PC-9 (cell line): ENCODE measurements at regions not wholly inside any gene's neighbourhood (a gene's known extent, or its start where the extent isn't known, plus 50 kb on each side); places are given as distances from the start of the nearest gene placed in this dataset.

ENCODE experiments used
- BruUV-seq: library from RNA; stranded (reverse); fragments of 400-500 nt; replicated peaks from 2 replicates; lab custom pipeline; 2021; lab: Mats Ljungman, UMichigan
- CTCF ChIA-PET: fragments of 300-600 bp; sonication (Branson Sonifier 250); formaldehyde crosslinking; loops from one replicate; lab custom pipeline; 2022; ENCODE audit warnings: antibody characterized with exemption; lab: Charles Lee
- POLR2A ChIA-PET: fragments of 300-600 bp; sonication (Branson Sonifier 250); formaldehyde crosslinking; loops from one replicate; lab custom pipeline; 2022; ENCODE audit warnings: antibody characterized with exemption; ENCODE audit not compliant: unreplicated experiment; lab: Charles Lee
- DNase-seq, 2 experiments: peaks; one replicate each; pipeline versions ENCODE4 v3.0.0 to v3.0.0-alpha.2; 2015 to 2022; ENCODE audit warnings: mixed read lengths in 1 of 2
- H2AFZ ChIP-seq: fragments of 200-600 bp; sonication (generic); 2 replicates; pipeline ENCODE4 v1.8.1; 2017; ENCODE audit warnings: antibody characterized with exemption
- H3F3A ChIP-seq: fragments of 200-600 bp; sonication (generic); 2 replicates; pipeline ENCODE4 v1.8.1; 2017; ENCODE audit warnings: antibody characterized with exemption, mild to moderate bottlenecking, low read depth; ENCODE audit not compliant: insufficient read depth
- H3K27ac ChIP-seq: fragments of 200-600 bp; sonication (generic); 2 replicates; pipeline ENCODE4 v1.6.1; 2016; ENCODE audit warnings: mixed run types
- H3K27me3 ChIP-seq: fragments of 200-600 bp; sonication (generic); 2 replicates; pipeline ENCODE4 v1.6.1; 2016; ENCODE audit warnings: low read depth, mixed run types; ENCODE audit not compliant: insufficient read depth
- H3K36me3 ChIP-seq: fragments of 200-600 bp; sonication (generic); 2 replicates; pipeline ENCODE4 v1.6.1; 2016; ENCODE audit warnings: low read depth, mixed run types
- H3K4me1 ChIP-seq: fragments of 200-600 bp; sonication (generic); replicated peaks from 2 replicates; pipeline ENCODE4 v1.6.1; 2016; ENCODE audit warnings: mixed run types; ENCODE audit not compliant: insufficient read depth
- H3K4me2 ChIP-seq: fragments of 200-600 bp; sonication (generic); 2 replicates; pipeline ENCODE4 v1.6.1; 2017; ENCODE audit warnings: mixed run types
- H3K4me3 ChIP-seq: fragments of 200-600 bp; sonication (generic); 2 replicates; pipeline ENCODE4 v1.6.1; 2016; ENCODE audit warnings: mixed run types
- H3K79me2 ChIP-seq: fragments of 200-600 bp; sonication (generic); 2 replicates; pipeline ENCODE4 v1.6.1; 2017; ENCODE audit warnings: low read depth, mixed run types
- H3K9me2 ChIP-seq: fragments of 200-600 bp; sonication (generic); 2 replicates; pipeline ENCODE4 v1.8.1; 2017; ENCODE audit warnings: mild to moderate bottlenecking; ENCODE audit not compliant: insufficient read depth
- H3K9me3 ChIP-seq: fragments of 200-600 bp; sonication (generic); 2 replicates; pipeline ENCODE4 v1.8.1; 2016; ENCODE audit warnings: low read depth; ENCODE audit not compliant: insufficient read depth
- H4K20me1 ChIP-seq: fragments of 200-600 bp; sonication (generic); 2 replicates; pipeline ENCODE4 v1.8.1; 2017; ENCODE audit not compliant: insufficient read depth
- CTCF ChIP-seq: fragments of 200-600 bp; sonication (generic); conservative IDR thresholded peaks from 2 replicates; pipeline ENCODE4 v1.6.1; 2017; ENCODE audit warnings: mixed run types, antibody characterized with exemption, mild to moderate bottlenecking, moderate library complexity
- EZH2 ChIP-seq: fragments of 200-600 bp; sonication (generic); IDR thresholded peaks from 2 replicates; pipeline ENCODE4 v1.8.0; 2017; ENCODE audit warnings: antibody characterized with exemption, low read depth
- intact Hi-C: fragments of 100-400 bp; cut with micrococcal nuclease; formaldehyde crosslinking; loops from one replicate; pipeline ENCODE4 v1.10.0; 2022; ENCODE audit not compliant: unreplicated experiment

- Histone ChIP-seq H3K9me3 (no peaks in the 10 kb centered on the region), H2AFZ (no peak overlapping the region), H3K4me2 (no peak overlapping the region), H3K79me2 (no peaks in the 10 kb centered on the region), H3K27ac (no peak overlapping the region), H3F3A (no peaks in the 10 kb centered on the region), H3K27me3 (no peaks in the 10 kb centered on the region), H3K4me1 (0 out of 2 replicates have a peak, but pooled peaks cover 7% of the 10 kb centered on the region), H3K4me3 (no peak overlapping the region), H3K9me2 (no peaks in the 10 kb centered on the region; the same call in 1 of the 2 replicates), H3K36me3 (no peaks in the 10 kb centered on the region), H4K20me1 (no peaks in the 10 kb centered on the region)
- TF ChIP-seq EZH2, result no peak
- TF ChIP-seq CTCF, result no peak
- no peak for DNase-seq
- POLR2A ChIA-PET, result no interaction called here
- intact Hi-C loops, result no loop called here
- CTCF ChIA-PET, result no interaction called here
- no TSS peak for BruUV-seq
Measured at GRCh38 chr1:113278777-113279176, 111.5 kb upstream of the MAGI3 start.

- H3K9me2 ChIP-seq, result no peaks in the 10 kb centered on the region; the same call in 1 of the 2 replicates
- no peak overlapping the region for H3K4me3 ChIP-seq
- H3K79me2 ChIP-seq, result no peaks in the 10 kb centered on the region
- H3K36me3 ChIP-seq, result no peaks in the 10 kb centered on the region
- ChIA-PET POLR2A (no interaction called here), CTCF (interaction anchor here (0.6 kb wide), 1 partner anchor 39 kb away, joined by 3 read pairs; no protein-coding TSS in a partner anchor)
- H3K4me2 ChIP-seq, result no peak overlapping the region
- no peaks in the 10 kb centered on the region for H3K27me3 ChIP-seq
- H3K27ac ChIP-seq, result no peak overlapping the region
- H3K9me3 ChIP-seq, result no peaks in the 10 kb centered on the region
- no peak for DNase-seq
- no TSS peak for BruUV-seq
- intact Hi-C loops, result no loop called here
- no peaks in the 10 kb centered on the region for H3F3A ChIP-seq
- no peaks in the 10 kb centered on the region for H4K20me1 ChIP-seq
- H2AFZ ChIP-seq, result no peak overlapping the region
- H3K4me1 ChIP-seq, result 0 out of 2 replicates have a peak, but pooled peaks cover 7% of the 10 kb centered on the region
- TF ChIP-seq EZH2 (no peak), CTCF (no peak)
Measured at GRCh38 chr1:113279776-113280391, 110.4 kb upstream of the MAGI3 start.

DNA sequence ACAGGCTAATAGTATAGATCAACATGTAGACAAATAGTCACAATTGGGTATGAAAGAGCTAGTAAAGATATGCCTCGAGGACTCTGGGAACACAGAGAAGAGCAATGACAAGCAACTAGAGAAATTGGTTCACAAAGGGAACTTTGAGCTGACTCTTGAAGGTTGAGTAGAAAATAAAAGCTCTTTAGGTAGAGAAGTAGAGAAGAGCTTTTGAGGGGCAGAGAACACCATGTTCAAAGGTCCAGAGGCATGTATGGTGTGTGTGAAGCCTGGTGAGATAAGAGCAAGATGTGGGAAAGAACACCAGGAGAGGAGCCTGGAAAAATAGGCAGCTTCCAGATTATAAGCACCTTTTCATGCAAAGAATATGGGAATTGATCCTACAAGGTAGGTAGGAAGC lies 109.7 kb upstream of the MAGI3 start:
- DNase-seq, result no peak
- H3K27me3 ChIP-seq, result no peaks in the 10 kb centered on the region
- H3K9me2 ChIP-seq, result no peaks in the 10 kb centered on the region; the same call in 1 of the 2 replicates
- no peaks in the 10 kb centered on the region for H4K20me1 ChIP-seq
- H3K79me2 ChIP-seq, result no peaks in the 10 kb centered on the region
- no peaks in the 10 kb centered on the region for H3F3A ChIP-seq
- no TSS peak for BruUV-seq
- TF ChIP-seq EZH2 (no peak), CTCF (no peak)
- no peak overlapping the region for H2AFZ ChIP-seq
- CTCF ChIA-PET, result no interaction called here
- no peak overlapping the region for H3K4me3 ChIP-seq
- no peaks in the 10 kb centered on the region for H3K9me3 ChIP-seq
- intact Hi-C loops, result no loop called here
- H3K36me3 ChIP-seq, result no peaks in the 10 kb centered on the region
- 0 out of 2 replicates have a peak, but pooled peaks cover 7% of the 10 kb centered on the region for H3K4me1 ChIP-seq
- H3K27ac ChIP-seq, result no peak overlapping the region
- H3K4me2 ChIP-seq, result no peak overlapping the region
- POLR2A ChIA-PET, result no interaction called here
